ENCODE measurements at regions not wholly inside any gene's neighbourhood (a gene's known extent, or its start where the extent isn't known, plus 50 kb on each side); places are given as distances from the start of the nearest gene placed in this dataset.
"Not testable (repeated sequence)": the region's sequence is repeated elsewhere in the genome, so short reads cannot be mapped to it uniquely, and the experiment has no call there.

DNA sequence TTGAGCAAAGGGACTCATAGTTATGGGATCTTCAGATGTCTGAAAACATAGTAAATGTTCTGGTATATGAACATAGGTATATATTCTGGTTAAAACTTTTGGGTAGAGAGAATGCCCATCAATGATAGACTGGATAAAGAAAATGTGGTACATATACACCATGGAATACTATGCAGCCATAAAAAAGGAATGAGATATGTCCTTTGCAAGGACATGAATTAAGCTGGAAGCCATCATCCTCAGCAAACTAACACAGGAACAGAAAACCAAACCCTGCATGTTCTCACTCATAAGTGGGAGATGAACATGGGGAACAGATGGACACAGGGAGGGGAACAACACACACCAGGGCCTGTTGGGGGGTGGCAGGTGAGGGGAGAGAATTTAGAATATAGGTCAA is 171.0 kb upstream of the CCNH start:
- H3K4me3 Mint-ChIP-seq; H3K27ac ChIP-seq (ENCODE audit: low read length); ATAC-seq (replicated peaks in 1 of 4); H3K9me3 Mint-ChIP-seq; H3K27me3 ChIP-seq (replicated peaks in 1 of 2; ENCODE audit: control insufficient read depth in 2 of 2, extremely low read depth in 1 of 2, insufficient read depth in 2 of 2, low read length in 1 of 2); H3K36me3 Mint-ChIP-seq; DNase-seq; H3K36me3 ChIP-seq (ENCODE audit: control insufficient read depth in 2 of 2, extremely low read depth in 1 of 2, insufficient read depth in 1 of 2, low read length in 1 of 2); POLR2A ChIA-PET; H3K4me1 ChIP-seq (ENCODE audit: control insufficient read depth in 1 of 2, extremely low read depth in 1 of 2, insufficient read depth in 2 of 2, low read length in 2 of 2); H3K27ac Mint-ChIP-seq; H3K4me3 ChIP-seq (ENCODE audit: control insufficient read depth in 1 of 2, extremely low read depth in 1 of 2, low read length in 1 of 2); H3K9me3 ChIP-seq; H3K4me1 Mint-ChIP-seq; H3K27me3 Mint-ChIP-seq: not testable (repeated sequence)
- CTCF ChIA-PET: interaction anchor here in 1 of 2 donors (0.9 kb wide), 1 partner anchor 26 kb away, joined by 6 read pairs; no protein-coding TSS in a partner anchor

DNA sequence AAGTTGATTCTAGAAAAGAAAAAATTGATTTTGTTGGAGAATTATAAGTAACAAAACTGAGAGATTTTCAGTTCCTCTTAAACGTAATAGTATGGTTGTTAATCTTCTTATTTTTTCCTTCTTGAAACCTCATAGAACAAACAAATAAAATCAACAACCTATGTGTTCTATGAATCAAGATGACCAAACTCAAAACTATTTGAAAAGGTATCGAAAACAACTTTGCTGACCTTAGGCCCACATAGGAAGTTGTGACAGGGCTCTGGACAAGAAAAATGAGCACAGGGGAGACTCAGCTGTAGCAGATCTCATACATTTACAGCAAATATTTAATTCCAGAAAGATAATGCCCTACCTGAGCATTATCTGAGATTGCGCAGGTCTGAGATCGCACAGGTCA is 169.4 kb upstream of the CCNH start:
- no CpG with 5 or more reads among the region's 4 CpGs for WGBS (ENCODE audit: insufficient coverage)
- no peaks in the 10 kb centered on the region for H3K36me3 Mint-ChIP-seq
- DNase-seq (no peak), ATAC-seq (replicated peaks in 1 of 4) (no peak)
- H3K27ac Mint-ChIP-seq: no peak overlapping the region
- CTCF ChIA-PET: no interaction called here
- peaks cover 3 to 9% (median 4%) of the 10 kb centered on the region in 3 donors for H3K9me3 Mint-ChIP-seq
- H3K36me3 ChIP-seq (ENCODE audit: control insufficient read depth in 2 of 2, extremely low read depth in 1 of 2, insufficient read depth in 1 of 2, low read length in 1 of 2): no peaks in the 10 kb centered on the region
- no peak overlapping the region for H3K4me3 Mint-ChIP-seq
- no peak overlapping the region for H3K27ac ChIP-seq (ENCODE audit: low read length)
- no peaks in the 10 kb centered on the region for H3K4me1 Mint-ChIP-seq
- H3K4me3 ChIP-seq (ENCODE audit: control insufficient read depth in 1 of 2, extremely low read depth in 1 of 2, low read length in 1 of 2): no peak overlapping the region
- peaks cover 0 to 2% of the 10 kb centered on the region in 2 donors for H3K27me3 Mint-ChIP-seq
- H3K9me3 ChIP-seq: no peaks in the 10 kb centered on the region
- no peaks in the 10 kb centered on the region for H3K27me3 ChIP-seq (replicated peaks in 1 of 2; ENCODE audit: control insufficient read depth in 2 of 2, extremely low read depth in 1 of 2, insufficient read depth in 2 of 2, low read length in 1 of 2)
- no peaks in the 10 kb centered on the region for H3K4me1 ChIP-seq (ENCODE audit: control insufficient read depth in 1 of 2, extremely low read depth in 1 of 2, insufficient read depth in 2 of 2, low read length in 2 of 2)
- POLR2A ChIA-PET: no interaction called here

DNA sequence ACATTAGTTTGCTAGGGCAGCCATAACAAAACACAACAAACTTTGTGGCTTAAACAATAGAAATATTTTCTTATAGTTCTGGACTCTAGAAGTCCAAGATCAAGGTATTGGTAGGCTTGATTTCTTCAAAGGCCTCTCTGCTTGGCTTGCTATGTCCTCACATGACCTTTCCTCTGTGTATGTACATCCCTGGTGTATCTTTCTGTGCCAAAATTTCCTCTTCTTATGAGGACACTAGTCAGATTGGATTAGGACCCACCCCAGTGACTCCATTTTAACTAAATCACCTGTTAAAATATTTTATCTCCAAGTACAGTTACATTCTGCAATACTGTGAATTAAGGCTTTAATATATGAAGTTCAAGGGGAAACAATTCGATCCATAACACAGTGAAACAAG is 168.9 kb upstream of the CCNH start:
- no CpG with 5 or more reads among the region's 1 CpG for WGBS (ENCODE audit: insufficient coverage)
- Mint-ChIP-seq H3K27me3 (peaks cover 0 to 3% of the 10 kb centered on the region in 2 donors), H3K4me1 (no peaks in the 10 kb centered on the region), H3K27ac (no peak overlapping the region), H3K9me3 (peaks cover 3 to 9% (median 4%) of the 10 kb centered on the region in 3 donors), H3K4me3 (no peak overlapping the region), H3K36me3 (no peaks in the 10 kb centered on the region)
- Histone ChIP-seq H3K4me3 (ENCODE audit: control insufficient read depth in 1 of 2, extremely low read depth in 1 of 2, low read length in 1 of 2) (no peak overlapping the region), H3K27me3 (replicated peaks in 1 of 2; ENCODE audit: control insufficient read depth in 2 of 2, extremely low read depth in 1 of 2, insufficient read depth in 2 of 2, low read length in 1 of 2) (no peaks in the 10 kb centered on the region), H3K36me3 (ENCODE audit: control insufficient read depth in 2 of 2, extremely low read depth in 1 of 2, insufficient read depth in 1 of 2, low read length in 1 of 2) (no peaks in the 10 kb centered on the region), H3K4me1 (ENCODE audit: control insufficient read depth in 1 of 2, extremely low read depth in 1 of 2, insufficient read depth in 2 of 2, low read length in 2 of 2) (no peaks in the 10 kb centered on the region), H3K9me3 (no peaks in the 10 kb centered on the region), H3K27ac (ENCODE audit: low read length) (no peak overlapping the region)
- ATAC-seq (replicated peaks in 1 of 4) (no peak), DNase-seq (no peak)
- POLR2A ChIA-PET: no interaction called here
- CTCF ChIA-PET: no interaction called here

DNA sequence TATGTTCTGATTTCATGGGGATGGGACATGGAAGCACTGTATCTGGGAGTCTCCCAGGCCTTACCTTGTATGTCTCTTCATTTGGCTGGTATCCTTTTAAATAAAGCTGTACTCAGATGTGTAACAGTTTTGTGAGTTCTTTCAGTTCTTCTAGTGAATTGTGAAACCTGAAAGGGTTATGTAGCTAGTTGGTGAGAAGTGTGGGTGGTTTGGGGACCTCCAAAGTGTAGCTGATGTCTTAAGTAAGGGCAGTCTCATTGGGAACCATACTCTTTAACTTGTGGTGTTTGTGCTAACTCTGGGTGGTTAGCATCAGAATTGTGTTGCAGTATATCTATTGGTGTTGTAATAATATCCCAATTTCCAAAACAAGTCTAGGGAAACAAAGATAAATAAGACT is 166.9 kb upstream of the CCNH start:
- Histone ChIP-seq H3K4me3 (ENCODE audit: control insufficient read depth in 1 of 2, extremely low read depth in 1 of 2, low read length in 1 of 2) (no peak overlapping the region), H3K4me1 (ENCODE audit: control insufficient read depth in 1 of 2, extremely low read depth in 1 of 2, insufficient read depth in 2 of 2, low read length in 2 of 2) (no peaks in the 10 kb centered on the region), H3K27me3 (replicated peaks in 1 of 2; ENCODE audit: control insufficient read depth in 2 of 2, extremely low read depth in 1 of 2, insufficient read depth in 2 of 2, low read length in 1 of 2) (no peaks in the 10 kb centered on the region), H3K27ac (ENCODE audit: low read length) (no peak overlapping the region), H3K36me3 (ENCODE audit: control insufficient read depth in 2 of 2, extremely low read depth in 1 of 2, insufficient read depth in 1 of 2, low read length in 1 of 2) (no peaks in the 10 kb centered on the region), H3K9me3 (no peaks in the 10 kb centered on the region)
- ChIA-PET CTCF (no interaction called here), POLR2A (interaction anchor here in 1 of 2 donors (0.6 kb wide), 1 partner anchor 1228 kb away, joined by 3 read pairs; no protein-coding TSS in a partner anchor)
- ATAC-seq (replicated peaks in 1 of 4) (no peak), DNase-seq (no peak)
- Mint-ChIP-seq H3K36me3 (no peaks in the 10 kb centered on the region), H3K4me3 (no peak overlapping the region), H3K27ac (no peak overlapping the region), H3K4me1 (no peaks in the 10 kb centered on the region), H3K27me3 (peaks cover 0 to 4% of the 10 kb centered on the region in 2 donors), H3K9me3 (peaks cover 3 to 9% (median 4%) of the 10 kb centered on the region in 3 donors)

DNA sequence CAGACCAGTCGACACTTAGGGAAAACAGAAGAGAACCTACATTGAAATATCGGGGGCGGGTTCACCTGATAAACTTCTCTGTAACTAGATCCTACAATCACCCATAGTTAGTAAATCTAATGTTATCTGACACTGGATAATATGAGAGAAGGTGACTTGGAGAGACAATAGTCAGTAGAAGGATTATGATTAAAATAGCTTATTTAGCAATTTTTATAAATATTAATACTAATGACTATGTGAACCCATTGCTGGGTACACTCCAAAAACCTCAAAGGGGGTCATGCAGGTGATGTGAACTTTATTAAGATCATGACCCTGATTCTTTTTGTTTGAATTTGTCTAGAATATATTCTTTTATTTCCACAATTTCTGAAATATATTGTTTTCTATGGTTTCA is 164.1 kb upstream of the CCNH start:
- DNase-seq (no peak), ATAC-seq (replicated peaks in 1 of 4) (no peak)
- no peak overlapping the region for H3K4me3 Mint-ChIP-seq
- H3K36me3 ChIP-seq (ENCODE audit: control insufficient read depth in 2 of 2, extremely low read depth in 1 of 2, insufficient read depth in 1 of 2, low read length in 1 of 2): no peaks in the 10 kb centered on the region
- no peaks in the 10 kb centered on the region for H3K4me1 ChIP-seq (ENCODE audit: control insufficient read depth in 1 of 2, extremely low read depth in 1 of 2, insufficient read depth in 2 of 2, low read length in 2 of 2)
- no peaks in the 10 kb centered on the region for H3K9me3 Mint-ChIP-seq
- H3K27me3 ChIP-seq (replicated peaks in 1 of 2; ENCODE audit: control insufficient read depth in 2 of 2, extremely low read depth in 1 of 2, insufficient read depth in 2 of 2, low read length in 1 of 2): no peaks in the 10 kb centered on the region
- ChIA-PET POLR2A (no interaction called here), CTCF (no interaction called here)
- H3K4me3 ChIP-seq (ENCODE audit: control insufficient read depth in 1 of 2, extremely low read depth in 1 of 2, low read length in 1 of 2): no peak overlapping the region
- H3K27ac Mint-ChIP-seq: no peak overlapping the region
- H3K4me1 Mint-ChIP-seq: no peaks in the 10 kb centered on the region
- WGBS (ENCODE audit: insufficient coverage): no CpG with 5 or more reads among the region's 3 CpGs
- no peak overlapping the region for H3K27ac ChIP-seq (ENCODE audit: low read length)
- peaks cover 0 to 4% of the 10 kb centered on the region in 2 donors for H3K27me3 Mint-ChIP-seq
- no peaks in the 10 kb centered on the region for H3K9me3 ChIP-seq
- H3K36me3 Mint-ChIP-seq: no peaks in the 10 kb centered on the region

DNA sequence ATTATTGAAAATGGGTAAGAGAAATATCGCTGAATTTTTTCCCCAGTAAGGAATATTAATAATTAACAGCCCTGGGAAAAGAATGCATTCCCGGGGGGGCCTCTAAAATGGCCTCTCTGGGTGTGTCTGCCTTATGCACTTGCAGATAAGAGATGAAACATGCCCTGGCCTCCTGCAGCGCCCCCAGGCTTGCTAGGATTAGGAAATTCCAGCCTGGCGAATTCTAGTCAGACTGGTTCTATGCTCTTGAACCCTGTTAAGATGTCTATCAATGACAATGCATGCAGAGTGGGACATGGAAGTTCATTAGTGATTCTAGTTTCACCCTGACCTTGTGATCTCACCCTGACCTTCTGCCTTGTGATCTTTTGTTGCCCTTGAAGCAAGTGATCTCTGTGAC is 163.6 kb upstream of the CCNH start:
- H3K27me3 Mint-ChIP-seq; H3K36me3 ChIP-seq (ENCODE audit: control insufficient read depth in 2 of 2, extremely low read depth in 1 of 2, insufficient read depth in 1 of 2, low read length in 1 of 2); H3K36me3 Mint-ChIP-seq; H3K4me1 Mint-ChIP-seq; CTCF ChIA-PET; H3K4me3 Mint-ChIP-seq; H3K4me3 ChIP-seq (ENCODE audit: control insufficient read depth in 1 of 2, extremely low read depth in 1 of 2, low read length in 1 of 2); POLR2A ChIA-PET; H3K9me3 ChIP-seq; ATAC-seq (replicated peaks in 1 of 4); DNase-seq; H3K27ac Mint-ChIP-seq; H3K27ac ChIP-seq (ENCODE audit: low read length); H3K9me3 Mint-ChIP-seq; H3K27me3 ChIP-seq (replicated peaks in 1 of 2; ENCODE audit: control insufficient read depth in 2 of 2, extremely low read depth in 1 of 2, insufficient read depth in 2 of 2, low read length in 1 of 2); H3K4me1 ChIP-seq (ENCODE audit: control insufficient read depth in 1 of 2, extremely low read depth in 1 of 2, insufficient read depth in 2 of 2, low read length in 2 of 2): not testable (repeated sequence)
- WGBS (ENCODE audit: insufficient coverage): 65% methylated on average over 2 of the region's 4 CpGs

DNA sequence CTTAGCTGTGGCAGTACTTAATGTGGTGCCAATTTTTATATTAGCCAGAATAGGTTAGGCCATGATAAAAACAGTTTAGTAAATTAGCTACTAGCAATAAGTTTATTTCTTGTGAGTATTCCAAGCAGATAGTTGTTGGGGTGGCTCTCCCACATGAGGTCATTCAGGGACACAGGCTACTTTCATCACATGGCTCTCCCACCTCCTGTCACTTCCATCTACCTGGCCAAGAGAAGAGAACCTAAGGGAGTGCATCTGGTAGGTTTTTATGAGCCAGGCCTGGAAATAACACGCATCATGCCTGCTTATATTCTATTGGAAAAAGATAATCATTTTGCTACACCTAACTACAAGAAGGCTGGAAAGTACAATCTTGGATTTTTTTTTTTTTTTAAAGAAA is 161.4 kb upstream of the CCNH start:
- Histone ChIP-seq H3K36me3 (ENCODE audit: control insufficient read depth in 2 of 2, extremely low read depth in 1 of 2, insufficient read depth in 1 of 2, low read length in 1 of 2) (no peaks in the 10 kb centered on the region), H3K4me3 (ENCODE audit: control insufficient read depth in 1 of 2, extremely low read depth in 1 of 2, low read length in 1 of 2) (no peak overlapping the region), H3K4me1 (ENCODE audit: control insufficient read depth in 1 of 2, extremely low read depth in 1 of 2, insufficient read depth in 2 of 2, low read length in 2 of 2) (no peaks in the 10 kb centered on the region), H3K27ac (ENCODE audit: low read length) (no peak overlapping the region), H3K27me3 (replicated peaks in 1 of 2; ENCODE audit: control insufficient read depth in 2 of 2, extremely low read depth in 1 of 2, insufficient read depth in 2 of 2, low read length in 1 of 2) (no peaks in the 10 kb centered on the region), H3K9me3 (no peaks in the 10 kb centered on the region)
- no CpG with 5 or more reads among the region's 1 CpG for WGBS (ENCODE audit: insufficient coverage)
- no peaks in the 10 kb centered on the region for H3K9me3 Mint-ChIP-seq
- DNase-seq (no peak), ATAC-seq (replicated peaks in 1 of 4) (no peak)
- no peaks in the 10 kb centered on the region for H3K4me1 Mint-ChIP-seq
- no peak overlapping the region for H3K4me3 Mint-ChIP-seq
- no peaks in the 10 kb centered on the region for H3K36me3 Mint-ChIP-seq
- no peak overlapping the region for H3K27ac Mint-ChIP-seq
- CTCF ChIA-PET: interaction anchor here in 1 of 2 donors (0.7 kb wide), 1 partner anchor 830 kb away, joined by 4 read pairs; no protein-coding TSS in a partner anchor
- POLR2A ChIA-PET: no interaction called here
- H3K27me3 Mint-ChIP-seq: peaks cover 0 to 2% of the 10 kb centered on the region in 2 donors
